Hematopoietic multipotent progenitor cell treated with erythropoietin and hydrocortisone succinate and interleukin-3 and kit ligand, for 4 days (in vitro differentiated cells): ENCODE measurements at regions not wholly inside any gene's neighbourhood (a gene's known extent, or its start where the extent isn't known, plus 50 kb on each side); places are given as distances from the start of the nearest gene placed in this dataset.
"Not testable (repeated sequence)": the region's sequence is repeated elsewhere in the genome, so short reads cannot be mapped to it uniquely, and the experiment has no call there.

Experiments
- DNase-seq: peaks from one replicate; pipeline ENCODE4 v3.0.0-alpha.2; 2015

DNA sequence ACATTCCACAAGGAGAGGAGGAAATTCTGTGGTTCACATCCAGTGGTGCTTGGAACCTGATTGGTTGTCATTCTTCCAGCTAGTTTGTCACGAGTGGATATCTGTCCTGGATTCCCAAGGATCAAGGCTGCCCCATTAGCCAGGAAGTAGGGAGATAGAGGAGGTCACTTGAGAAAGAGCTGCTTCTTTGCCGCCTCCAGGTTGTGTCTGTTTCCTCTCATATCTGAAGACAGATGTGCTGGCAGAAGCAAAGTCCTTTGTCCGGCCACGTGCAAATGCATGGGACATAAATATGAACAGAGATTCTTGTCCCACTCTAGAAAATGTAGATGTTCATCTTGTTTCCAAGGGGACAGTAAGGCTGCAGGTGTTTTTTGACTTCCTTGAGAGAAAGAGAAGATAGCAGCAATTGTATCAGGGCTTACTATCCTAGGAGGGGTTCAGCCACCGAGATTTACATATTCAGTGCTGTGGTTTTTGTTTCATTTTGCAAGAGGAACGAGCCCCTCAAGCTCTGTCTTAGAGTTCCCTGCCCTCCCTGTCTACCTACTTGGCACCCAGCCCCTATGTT, 174.4 kb downstream of the RPIA start:
- peak; percentile 49 for DNase-seq

DNA sequence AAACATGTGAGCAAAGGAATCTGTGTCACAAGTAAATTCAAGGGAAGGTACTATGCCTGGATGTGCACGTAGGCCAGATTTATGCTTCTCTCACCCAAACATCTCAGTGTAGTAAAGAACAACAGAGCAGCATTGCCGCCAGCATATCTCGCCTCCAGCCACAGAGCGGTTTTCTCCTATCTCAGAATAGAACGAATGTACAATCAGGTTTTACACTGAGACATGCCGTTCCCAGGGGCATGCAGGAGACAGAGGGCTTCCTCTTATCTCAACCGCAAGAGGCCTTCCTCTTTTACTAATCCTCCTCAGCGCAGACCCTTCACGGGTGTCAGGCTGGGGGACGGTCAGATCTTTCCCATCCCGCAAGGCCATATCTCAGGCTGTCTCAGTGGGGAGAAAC, 175.3 kb downstream of the RPIA start:
- peak; percentile 95 for DNase-seq

DNA sequence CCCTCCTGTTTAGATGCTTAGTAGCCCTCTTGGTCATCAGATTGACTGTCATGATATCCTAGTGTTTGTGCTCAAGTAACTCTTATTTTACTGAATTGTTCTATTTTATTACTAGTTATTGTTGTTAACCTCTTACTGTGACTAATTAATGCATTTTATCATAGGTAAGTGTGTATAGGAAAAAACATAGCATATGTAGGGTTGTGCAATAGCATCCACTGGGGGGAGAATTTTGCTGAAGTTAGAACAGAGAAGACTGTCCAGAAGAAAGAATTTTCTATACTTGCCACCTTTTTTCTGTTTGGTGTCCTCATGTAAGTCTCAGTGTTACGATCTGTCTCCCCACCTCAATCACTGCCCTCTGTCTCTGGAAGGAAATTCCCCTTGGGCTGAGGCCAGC, 177.4 kb downstream of the RPIA start:
- DNase-seq, result no peak

DNA sequence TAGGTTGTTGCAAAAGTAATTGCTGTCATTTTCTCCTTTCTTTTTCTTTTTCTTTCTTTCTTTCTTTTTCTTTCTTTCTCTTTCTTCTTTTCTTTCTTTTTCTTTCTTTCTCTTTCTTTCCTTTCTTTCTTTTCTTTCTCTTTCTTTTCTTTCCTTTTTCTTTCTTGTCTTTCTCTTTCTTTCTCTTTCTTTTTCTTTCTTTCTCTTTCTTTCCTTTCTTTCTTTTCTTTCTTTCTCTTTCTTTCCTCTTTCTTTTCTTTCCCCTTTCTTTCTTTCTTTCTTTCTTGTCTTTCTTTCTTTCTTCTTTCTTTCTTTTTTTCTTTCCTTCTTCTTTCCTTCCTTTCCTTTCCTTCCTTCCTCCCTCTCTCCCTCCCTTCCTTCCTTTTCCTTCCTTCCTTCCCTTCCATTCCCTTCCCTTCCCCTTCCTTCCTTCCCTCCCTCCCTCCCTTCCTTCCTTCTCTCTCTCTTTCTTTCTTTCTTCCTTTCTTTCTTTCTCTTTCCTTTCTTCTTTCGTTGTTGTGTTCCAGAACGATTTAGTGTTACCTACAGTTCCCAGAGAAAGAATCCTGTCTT, 178.9 kb downstream of the RPIA start:
- DNase-seq, result no peak

DNA sequence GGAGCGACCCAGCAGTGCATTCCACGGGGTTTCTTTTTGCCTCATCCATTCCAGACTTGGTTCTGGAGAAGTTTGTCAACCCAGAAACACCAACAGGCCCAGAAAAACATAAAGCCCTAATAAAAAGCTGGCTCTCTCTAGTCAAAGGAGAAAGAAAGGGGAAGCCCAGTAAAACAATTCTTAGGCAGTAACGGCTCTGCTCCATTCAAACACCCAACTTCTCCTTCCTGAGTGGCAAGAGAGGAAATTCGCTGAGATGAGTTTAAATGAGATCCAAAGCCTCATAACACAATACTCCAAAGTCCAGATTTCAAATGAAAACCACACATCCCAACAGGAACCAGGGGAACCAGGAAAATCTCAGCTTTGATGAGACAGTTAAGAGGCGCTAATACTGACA, 179.9 kb downstream of the RPIA start:
- peak; percentile 59 for DNase-seq

DNA sequence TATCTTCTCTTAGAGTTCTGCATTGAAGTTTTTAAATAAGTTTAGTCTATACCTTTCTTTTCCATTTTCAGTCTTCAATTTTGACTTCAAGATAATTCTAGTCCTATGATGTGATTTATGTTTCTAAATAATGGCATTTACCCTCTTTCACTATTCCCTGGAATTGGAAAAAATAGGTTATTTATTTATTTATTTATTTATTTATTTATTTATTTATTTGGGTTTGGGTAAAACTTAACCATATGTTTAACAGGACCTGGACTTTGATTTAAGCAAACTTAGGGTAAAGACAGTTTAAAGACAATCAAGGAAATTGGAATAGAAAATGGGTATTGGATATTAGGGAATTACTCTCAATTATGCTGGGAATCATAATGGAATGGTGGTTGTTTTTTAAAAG, 182.1 kb downstream of the RPIA start:
- no peak for DNase-seq

DNA sequence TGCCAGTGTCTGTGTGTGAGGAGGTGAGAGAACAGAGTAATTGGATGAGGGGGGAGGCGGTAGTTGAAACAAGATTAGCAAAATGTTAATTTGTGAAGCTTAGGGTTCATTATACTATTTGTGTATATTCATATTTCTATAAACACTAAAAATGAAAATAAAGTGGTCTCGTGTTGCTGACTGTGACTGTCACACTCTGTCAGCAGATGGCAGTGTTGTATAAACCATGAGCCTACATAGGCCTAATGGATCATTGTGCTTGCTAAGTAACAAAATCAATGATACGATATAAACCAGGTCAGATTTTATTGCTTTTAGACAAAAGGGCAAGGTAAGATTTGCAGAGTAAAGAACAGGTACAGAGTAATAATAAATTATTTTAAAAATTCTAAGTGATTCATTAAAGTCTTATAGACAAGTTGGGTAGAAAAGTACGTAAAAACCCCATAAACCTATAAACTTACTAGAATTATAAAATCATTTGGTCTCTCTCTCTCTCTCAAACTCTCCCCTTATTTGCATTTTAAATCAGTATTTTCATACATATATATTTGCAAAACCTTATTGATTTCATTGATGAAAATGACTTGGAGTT, 182.7 kb downstream of the RPIA start:
- peak; percentile 83 for DNase-seq

DNA sequence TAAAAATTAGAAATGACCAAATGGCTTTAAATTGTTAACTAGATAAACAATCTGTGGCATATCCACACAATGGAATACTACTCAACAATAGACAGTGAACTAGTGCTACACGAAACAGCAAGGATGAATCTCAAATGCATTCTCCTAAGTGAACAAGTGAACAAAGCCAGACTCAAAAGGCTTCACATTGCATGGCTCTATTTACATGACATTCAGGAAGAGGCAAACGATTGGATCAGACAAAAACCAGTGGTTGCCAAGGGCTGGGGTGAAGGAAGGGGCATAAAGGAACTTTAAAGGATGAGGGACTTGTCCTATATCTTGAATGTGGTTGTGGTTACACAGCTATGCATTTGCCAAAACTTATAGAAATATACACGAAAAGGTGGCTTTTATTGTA, 184.3 kb downstream of the RPIA start:
- no peak for DNase-seq

DNA sequence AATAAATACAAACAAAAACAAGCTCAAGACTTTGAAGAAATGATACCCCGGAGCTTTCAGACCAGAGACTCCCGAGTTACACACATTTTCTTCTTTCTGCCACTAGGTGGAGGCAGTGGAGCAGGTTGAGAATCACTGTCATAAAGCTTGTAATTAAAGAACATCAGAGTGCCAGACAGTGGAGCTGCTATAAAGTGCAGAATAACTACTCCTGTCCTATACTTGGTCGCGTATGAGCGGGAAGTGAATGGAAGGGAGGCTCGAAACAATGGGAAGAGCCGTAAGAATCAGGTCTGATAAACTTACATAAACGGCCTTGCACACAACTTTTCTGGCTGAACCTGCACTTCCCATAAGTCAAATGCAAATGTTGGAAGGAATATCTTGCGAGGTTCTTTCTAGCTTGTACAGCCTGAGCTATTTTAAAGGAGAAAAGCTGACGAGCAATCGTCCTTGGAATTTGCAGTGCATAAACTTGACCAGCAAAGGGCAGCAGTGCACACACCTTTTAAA, 189.0 kb downstream of the RPIA start:
- DNase-seq, result peak; percentile 88

DNA sequence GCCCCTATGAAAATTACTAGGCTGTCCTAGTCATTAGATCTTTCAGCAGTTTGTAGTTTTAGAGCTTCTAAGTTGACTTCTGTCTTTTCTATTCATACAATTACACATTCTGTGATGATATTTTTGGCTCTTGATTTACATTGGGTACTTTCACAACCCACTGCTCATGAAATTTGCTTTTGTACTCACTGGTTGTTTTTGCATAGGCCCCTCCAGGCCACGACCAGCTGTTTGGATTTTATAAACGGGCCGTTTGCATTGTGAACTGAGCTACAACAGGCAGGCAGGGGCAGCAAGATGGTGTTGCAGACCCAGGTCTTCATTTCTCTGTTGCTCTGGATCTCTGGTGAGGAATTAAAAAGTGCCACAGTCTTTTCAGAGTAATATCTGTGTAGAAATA, 193.8 kb downstream of the RPIA start:
- DNase-seq, result no peak

DNA sequence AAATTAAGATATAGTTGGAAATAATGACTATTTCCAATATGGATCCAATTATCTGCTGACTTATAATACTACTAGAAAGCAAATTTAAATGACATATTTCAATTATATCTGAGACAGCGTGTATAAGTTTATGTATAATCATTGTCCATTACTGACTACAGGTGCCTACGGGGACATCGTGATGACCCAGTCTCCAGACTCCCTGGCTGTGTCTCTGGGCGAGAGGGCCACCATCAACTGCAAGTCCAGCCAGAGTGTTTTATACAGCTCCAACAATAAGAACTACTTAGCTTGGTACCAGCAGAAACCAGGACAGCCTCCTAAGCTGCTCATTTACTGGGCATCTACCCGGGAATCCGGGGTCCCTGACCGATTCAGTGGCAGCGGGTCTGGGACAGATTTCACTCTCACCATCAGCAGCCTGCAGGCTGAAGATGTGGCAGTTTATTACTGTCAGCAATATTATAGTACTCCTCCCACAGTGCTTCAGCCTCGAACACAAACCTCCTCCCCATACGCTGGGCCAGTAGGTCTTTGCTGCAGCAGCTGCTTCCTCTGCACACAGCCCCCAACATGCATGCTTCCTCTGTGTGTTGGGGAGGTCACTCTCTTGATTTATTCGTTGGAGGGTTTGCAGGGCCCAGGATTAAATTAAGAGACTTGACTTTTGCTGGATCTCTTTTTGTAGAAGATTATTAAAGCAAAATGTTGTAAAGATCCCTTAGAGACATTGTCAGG, 194.4 kb downstream of the RPIA start:
- DNase-seq, result peak; percentile 42

DNA sequence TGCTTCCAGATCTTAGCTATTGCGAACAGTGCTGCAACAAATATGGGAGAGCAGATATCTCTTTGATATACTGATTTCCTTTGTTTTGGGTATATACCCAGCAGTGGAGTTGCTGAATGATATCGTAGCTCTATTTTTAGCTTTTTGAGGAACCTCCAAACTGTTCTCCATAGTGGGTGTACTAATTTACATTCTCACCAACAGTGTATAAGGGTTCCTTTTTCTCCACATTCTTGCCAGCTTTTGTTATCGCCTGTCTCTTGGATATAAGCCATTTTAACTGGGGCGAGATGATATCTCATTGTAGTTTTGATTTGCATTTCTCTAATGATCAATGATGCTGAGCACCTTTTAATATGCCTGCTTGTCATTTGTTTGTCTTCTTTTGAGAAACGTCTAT, 196.0 kb downstream of the RPIA start:
- DNase-seq, result not testable (repeated sequence)

DNA sequence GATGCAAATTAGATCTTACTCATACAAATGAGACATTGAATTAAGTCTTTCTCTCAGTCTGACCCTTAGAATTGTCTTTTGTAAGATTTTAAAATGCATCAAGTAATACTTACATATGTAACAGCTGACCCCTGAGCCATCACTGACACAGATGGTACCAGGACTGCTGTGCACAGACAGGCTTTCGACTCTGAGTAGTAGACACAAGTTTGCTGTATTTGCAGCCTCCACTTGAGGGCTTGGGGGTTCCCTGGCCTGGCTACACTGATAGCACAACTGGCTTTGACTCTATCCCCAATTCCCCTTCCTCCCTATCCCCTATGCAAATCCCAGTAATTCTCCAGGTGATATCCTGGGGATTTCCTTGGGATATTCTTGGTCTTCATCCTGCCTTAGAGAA, 200.7 kb downstream of the RPIA start:
- DNase-seq, result no peak

DNA sequence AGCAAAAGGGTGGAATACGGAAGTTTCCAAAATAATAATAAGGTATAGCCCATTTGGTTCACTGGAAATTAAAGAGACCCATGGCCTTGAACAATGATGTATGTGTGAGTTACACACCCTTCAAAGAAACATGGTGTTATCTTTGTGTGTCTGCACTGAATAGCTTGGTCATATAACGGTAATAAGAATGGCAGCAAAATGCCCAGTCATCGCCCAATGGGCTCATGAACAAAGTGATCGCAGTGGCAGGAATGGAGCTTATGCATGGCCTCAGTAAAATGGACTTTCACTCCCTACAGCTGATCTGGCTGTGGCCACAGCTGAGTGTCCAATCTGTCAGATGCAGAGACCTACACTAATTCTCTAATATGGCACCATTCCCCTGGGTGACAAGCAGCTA, 201.3 kb downstream of the RPIA start:
- DNase-seq, result no peak

DNA sequence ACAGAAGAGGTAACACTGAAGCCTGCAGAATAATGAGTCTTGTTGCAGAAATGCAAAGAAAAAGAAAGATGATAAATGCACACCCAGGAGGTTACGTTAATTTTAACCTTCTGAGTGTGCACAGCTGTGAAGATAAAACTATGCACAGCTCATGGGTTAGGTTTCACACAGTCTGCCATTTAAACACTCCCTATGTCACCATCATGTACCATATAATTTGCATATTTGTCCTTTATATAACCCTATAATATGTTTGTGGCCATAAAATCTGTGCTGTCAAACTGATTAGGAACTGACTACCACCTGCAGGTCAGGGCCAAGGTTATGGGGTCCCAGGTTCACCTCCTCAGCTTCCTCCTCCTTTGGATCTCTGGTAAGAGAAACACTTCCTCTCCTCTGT, 205.5 kb downstream of the RPIA start:
- no peak for DNase-seq

DNA sequence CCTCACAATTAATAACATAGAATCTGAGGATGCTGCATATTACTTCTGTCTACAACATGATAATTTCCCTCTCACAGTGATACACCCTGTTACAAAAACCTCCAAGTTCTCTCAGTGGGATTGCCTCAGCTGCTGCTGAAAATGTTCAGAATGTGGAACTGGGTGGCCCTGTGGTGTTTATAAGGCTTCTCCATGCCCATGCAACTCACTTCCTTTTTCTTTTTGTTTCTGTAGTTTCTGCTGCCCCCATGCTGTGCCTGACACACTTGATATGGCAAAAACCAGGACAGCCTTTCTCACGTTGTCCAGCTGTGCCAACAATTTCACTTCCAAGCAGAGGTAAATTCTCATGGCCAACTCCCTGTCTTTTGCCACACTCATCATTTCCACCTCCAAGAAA, 206.2 kb downstream of the RPIA start:
- DNase-seq, result peak; percentile 67

DNA sequence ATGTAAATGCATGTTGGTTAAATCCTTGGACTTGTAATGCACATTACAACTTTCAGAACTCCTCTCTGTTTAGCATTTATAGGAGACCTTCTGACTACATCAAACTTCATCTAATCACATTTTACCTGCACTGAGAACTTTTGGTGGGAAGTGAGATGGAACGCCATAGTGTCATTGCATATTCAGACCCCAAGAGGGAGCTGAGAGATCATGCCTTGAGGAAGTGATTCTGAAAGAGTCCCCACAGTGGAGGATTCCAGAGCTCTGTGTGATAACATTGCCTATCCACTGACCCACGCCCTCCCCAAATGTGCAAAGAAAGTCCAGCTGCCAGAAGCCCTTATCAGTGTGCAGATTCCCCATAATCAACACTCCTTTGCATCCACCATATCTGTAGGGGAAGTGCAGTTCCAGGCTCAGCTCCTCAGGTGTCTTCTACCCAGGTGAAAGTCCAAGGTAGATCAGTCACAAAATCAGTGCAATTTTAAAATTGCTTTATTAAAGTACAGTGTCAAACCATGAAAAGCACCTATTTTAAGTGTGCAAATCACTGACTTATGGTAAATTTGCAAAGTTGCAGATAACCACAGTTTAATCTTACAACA, 212.4 kb downstream of the RPIA start:
- peak; percentile 86 for DNase-seq

DNA sequence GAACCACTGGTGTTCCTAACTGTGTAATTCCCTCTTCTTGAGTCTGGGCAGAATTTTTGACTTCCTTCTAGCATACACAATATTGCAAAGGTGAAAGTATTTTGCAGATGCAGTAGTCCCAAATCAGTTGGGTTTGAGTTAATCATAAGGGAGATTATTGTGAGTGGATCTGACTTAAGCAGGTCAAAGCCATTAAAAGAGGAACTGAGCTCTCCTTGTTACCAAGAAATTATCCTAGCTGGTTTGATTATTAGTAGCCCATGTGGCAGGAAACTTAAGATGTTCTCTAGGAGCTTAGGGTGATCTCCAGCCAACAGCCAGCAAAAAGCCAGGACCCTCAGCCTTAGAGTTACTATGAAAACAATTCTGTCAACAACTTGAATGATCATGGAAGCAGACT, 221.8 kb downstream of the RPIA start:
- no peak for DNase-seq

DNA sequence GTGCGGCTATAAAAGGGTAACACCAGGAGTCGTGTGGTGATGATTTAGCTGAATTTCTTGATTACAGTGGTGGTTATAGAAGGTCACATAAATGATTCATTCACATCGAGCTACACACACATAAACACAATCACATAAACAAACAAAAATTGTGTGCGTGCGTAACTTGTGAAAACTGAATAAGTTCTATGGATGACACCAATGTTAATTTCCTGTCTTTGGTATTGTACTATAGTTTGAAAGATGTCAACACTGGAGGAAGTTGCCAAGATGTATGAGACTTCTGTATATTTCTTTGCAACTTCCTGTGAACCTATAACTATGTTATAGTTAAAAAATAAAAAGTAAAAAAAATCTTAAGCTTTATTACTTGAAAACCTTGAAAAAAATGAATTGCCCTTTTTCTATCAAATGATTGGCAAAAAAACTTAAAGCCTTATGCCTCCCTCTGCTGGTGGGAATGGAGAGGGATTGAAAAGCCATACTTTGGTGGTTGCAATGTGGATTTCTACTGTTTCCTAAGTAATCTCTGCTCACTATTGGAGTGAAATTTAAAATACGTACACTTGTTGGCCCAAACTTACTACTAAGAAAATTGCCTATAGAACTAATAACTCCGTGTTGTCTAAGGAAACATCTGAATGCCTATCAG, 227.7 kb downstream of the RPIA start:
- DNase-seq, result peak; percentile 66

DNA sequence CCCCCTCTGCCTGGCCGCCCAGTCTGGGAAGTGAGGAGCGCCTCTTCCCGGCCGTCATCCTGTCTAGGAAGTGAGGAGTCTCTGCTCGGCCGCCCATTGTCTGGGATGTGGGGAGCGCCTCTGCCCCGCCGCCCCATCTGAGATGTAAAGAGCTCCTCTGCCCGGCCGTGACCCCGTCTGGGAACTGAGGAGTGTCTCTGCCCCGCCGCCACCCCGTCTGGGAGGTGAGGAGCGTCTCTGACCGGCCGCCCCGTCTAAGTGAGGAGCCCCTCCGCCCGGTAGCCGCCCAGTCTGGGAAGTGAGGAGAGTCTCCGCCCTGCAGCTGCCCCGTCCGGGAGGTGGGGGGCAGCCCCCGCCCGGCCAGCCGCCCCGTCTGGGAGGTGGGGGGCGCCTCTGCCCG, 228.9 kb downstream of the RPIA start:
- DNase-seq, result not testable (repeated sequence)

DNA sequence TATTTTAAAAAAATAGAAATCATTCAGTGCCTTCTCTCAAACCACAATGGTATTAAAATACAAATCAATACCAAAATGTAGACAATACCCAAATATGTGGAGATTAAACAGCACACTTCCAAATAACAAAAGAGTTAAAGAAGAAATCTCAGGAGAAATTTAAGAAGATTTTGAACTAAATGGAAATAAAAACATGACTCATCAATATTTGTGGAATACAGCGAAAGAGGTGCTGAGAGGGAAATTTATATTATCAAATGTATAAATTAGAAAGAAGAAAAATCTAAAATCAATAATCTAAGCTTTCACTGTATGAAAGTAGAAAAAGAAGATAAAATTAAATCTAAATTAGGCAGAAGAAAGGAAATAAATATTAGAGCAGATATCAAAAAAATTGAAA, 233.1 kb downstream of the RPIA start:
- no peak for DNase-seq

DNA sequence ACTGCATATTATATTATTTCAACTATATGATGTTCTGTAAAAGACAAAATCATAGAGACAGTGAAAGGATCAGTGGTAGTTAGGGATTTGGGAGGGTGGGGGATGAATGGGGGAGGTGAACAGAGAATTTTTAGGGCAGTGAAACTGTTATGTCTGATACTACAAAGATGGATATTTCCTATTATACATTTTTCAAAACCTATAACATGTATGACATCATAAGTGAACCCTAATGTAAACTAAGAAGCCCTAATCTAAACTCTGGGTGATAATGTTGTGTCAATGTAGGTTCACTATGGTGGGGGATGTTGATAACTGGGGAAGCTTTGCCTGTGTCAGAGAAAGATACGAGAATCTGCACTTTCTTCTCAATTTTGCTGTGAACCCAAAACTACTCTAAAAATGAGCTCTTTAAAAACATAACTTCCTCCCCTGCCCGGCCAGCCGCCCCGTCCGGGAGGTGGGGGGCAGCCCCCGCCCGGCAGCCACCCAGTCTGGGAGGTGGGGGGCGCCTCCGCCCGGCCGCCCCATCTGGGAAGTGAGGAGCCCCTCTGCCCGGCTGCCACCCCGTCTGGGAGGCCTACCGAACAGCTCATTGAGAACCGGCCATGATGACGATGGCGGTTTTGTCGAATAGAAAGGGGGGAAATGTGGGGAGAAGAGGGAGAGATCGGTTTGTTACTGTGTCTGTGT, 234.4 kb downstream of the RPIA start:
- DNase-seq, result no peak
